WTC11 (cell line): ENCODE measurements at regions not wholly inside any gene's neighbourhood (a gene's known extent, or its start where the extent isn't known, plus 50 kb on each side); places are given as distances from the start of the nearest gene placed in this dataset.

ENCODE experiments used
- ATAC-seq: fragments of 200-7000 bp; cut with Tn5 transposase; 2 replicates; pipeline ENCODE4 v1.10.0; 2021; ENCODE audit warnings: mild to moderate bottlenecking, moderate library complexity
- CTCF ChIA-PET: fragments of 300-600 bp; sonication (Branson Sonifier 250); formaldehyde crosslinking; loops from one replicate; lab custom pipeline; 2021; ENCODE audit warnings: antibody characterized with exemption; lab: Charles Lee
- POLR2A ChIA-PET: fragments of 350-600 bp; sonication (Branson Sonifier 250); formaldehyde crosslinking; loops from one replicate; lab custom pipeline; 2021; ENCODE audit warnings: antibody characterized with exemption; lab: Charles Lee
- DNase-seq: peaks from one replicate; pipeline ENCODE4 v3.0.0; 2021; ENCODE audit warnings: low spot score
- H3K27ac Mint-ChIP-seq: 2 replicates; pipeline ENCODE4 v1.8.0; 2021; ENCODE audit warnings: mixed read lengths
- H3K27me3 Mint-ChIP-seq: 2 replicates; pipeline ENCODE4 v1.8.0; 2021; ENCODE audit warnings: low read depth, mild to moderate bottlenecking, moderate library complexity, mixed read lengths
- H3K36me3 Mint-ChIP-seq: 2 replicates; pipeline ENCODE4 v1.8.0; 2021; ENCODE audit warnings: mixed read lengths
- H3K4me1 Mint-ChIP-seq: 2 replicates; pipeline ENCODE4 v1.8.0; 2022; ENCODE audit warnings: mixed read lengths
- H3K4me3 Mint-ChIP-seq: 2 replicates; pipeline ENCODE4 v1.8.0; 2021; ENCODE audit warnings: mild to moderate bottlenecking, moderate library complexity, mixed read lengths
- H3K9me3 Mint-ChIP-seq: 2 replicates; pipeline ENCODE4 v1.8.0; 2021; ENCODE audit warnings: mixed read lengths
- CBFB ChIP-seq: sonication (generic); formaldehyde crosslinking; IDR thresholded peaks from 2 replicates; pipeline ENCODE4 v1.8.1; 2022; ENCODE audit warnings: mild to moderate bottlenecking, low read depth, missing genetic modification reagents
- CREM ChIP-seq: sonication (generic); formaldehyde crosslinking; IDR thresholded peaks from 2 replicates; pipeline ENCODE4 v1.8.1; 2022; ENCODE audit warnings: mild to moderate bottlenecking, missing genetic modification reagents, moderate library complexity
- EMX1 ChIP-seq: fragments of 250-450 bp; sonication (Bioruptor Pico); IDR thresholded peaks from 2 replicates; pipeline ENCODE4 v1.8.0; 2021; ENCODE audit warnings: mild to moderate bottlenecking
- ESRRA ChIP-seq: sonication (generic); formaldehyde crosslinking; IDR thresholded peaks from 2 replicates; pipeline ENCODE4 v1.8.1; 2022; ENCODE audit warnings: mild to moderate bottlenecking, missing genetic modification reagents, borderline replicate concordance
- KAT7 ChIP-seq: sonication (generic); formaldehyde crosslinking; IDR thresholded peaks from 2 replicates; pipeline ENCODE4 v1.8.1; 2023; ENCODE audit warnings: missing genetic modification reagents, mild to moderate bottlenecking, borderline replicate concordance
- NFYB ChIP-seq: sonication (generic); formaldehyde crosslinking; conservative IDR thresholded peaks from 2 replicates; pipeline ENCODE4 v1.8.0; 2022; ENCODE audit warnings: low read depth, missing genetic modification reagents
- ZNF121 ChIP-seq: sonication (generic); formaldehyde crosslinking; IDR thresholded peaks from 2 replicates; pipeline ENCODE4 v1.8.0; 2023; ENCODE audit warnings: missing genetic modification reagents
- ZNF138 ChIP-seq: sonication (generic); formaldehyde crosslinking; conservative IDR thresholded peaks from 2 replicates; pipeline ENCODE4 v1.8.1; 2022; ENCODE audit warnings: mild to moderate bottlenecking, moderate library complexity, missing genetic modification reagents
- ZNF671 ChIP-seq: fragments of 250-450 bp; sonication (Bioruptor Pico); IDR thresholded peaks from 2 replicates; pipeline ENCODE4 v1.8.0; 2021; ENCODE audit warnings: mild to moderate bottlenecking
- TF ChIP-seq, protein P1 (sequence below): sonication (generic); formaldehyde crosslinking; IDR thresholded peaks from 2 replicates; pipeline ENCODE4 v1.8.0; 2022; ENCODE audit warnings: mild to moderate bottlenecking, missing genetic modification reagents
- TF ChIP-seq, protein P2 (sequence below): fragments of 250-450 bp; sonication (Bioruptor Pico); conservative IDR thresholded peaks from 2 replicates; pipeline ENCODE4 v1.9.0; 2021; ENCODE audit warnings: mild to moderate bottlenecking
- TF ChIP-seq, protein P3 (sequence below): sonication (generic); formaldehyde crosslinking; IDR thresholded peaks from 2 replicates; pipeline ENCODE4 v1.8.0; 2022; ENCODE audit warnings: mild to moderate bottlenecking, missing genetic modification reagents
- TF ChIP-seq, protein P4 (sequence below): sonication (generic); formaldehyde crosslinking; conservative IDR thresholded peaks from 2 replicates; pipeline ENCODE4 v1.8.1; 2022; ENCODE audit warnings: mild to moderate bottlenecking, missing genetic modification reagents
- TF ChIP-seq, protein P5 (sequence below): sonication (generic); formaldehyde crosslinking; IDR thresholded peaks from 2 replicates; pipeline ENCODE4 v1.8.0; 2023; ENCODE audit warnings: missing genetic modification reagents, mild to moderate bottlenecking, borderline replicate concordance

DNA sequence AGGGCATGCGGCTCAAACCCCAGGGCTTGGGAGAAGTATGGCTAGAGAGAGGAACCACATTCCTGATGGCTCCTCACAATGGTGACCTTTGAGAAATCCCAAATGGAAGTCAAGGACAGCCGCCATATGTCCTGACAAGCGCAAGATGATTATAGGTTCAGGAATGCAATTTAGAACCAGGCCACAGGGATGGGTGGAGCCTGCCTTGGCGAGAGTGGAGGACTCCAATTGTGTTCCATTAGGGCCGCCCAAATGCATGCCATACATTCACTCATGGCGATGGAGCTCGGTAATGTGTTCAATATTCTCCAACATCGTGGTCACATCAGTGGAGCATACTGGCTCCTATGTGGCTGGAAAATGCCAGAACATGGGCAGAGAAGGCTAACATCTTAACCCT is 662.9 kb upstream of the ID2 start (continued):
- TF ChIP-seq, protein P1, sequence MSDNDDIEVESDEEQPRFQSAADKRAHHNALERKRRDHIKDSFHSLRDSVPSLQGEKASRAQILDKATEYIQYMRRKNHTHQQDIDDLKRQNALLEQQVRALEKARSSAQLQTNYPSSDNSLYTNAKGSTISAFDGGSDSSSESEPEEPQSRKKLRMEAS (CRISPR knock-in tag): no peak
- TF ChIP-seq, protein P2, sequence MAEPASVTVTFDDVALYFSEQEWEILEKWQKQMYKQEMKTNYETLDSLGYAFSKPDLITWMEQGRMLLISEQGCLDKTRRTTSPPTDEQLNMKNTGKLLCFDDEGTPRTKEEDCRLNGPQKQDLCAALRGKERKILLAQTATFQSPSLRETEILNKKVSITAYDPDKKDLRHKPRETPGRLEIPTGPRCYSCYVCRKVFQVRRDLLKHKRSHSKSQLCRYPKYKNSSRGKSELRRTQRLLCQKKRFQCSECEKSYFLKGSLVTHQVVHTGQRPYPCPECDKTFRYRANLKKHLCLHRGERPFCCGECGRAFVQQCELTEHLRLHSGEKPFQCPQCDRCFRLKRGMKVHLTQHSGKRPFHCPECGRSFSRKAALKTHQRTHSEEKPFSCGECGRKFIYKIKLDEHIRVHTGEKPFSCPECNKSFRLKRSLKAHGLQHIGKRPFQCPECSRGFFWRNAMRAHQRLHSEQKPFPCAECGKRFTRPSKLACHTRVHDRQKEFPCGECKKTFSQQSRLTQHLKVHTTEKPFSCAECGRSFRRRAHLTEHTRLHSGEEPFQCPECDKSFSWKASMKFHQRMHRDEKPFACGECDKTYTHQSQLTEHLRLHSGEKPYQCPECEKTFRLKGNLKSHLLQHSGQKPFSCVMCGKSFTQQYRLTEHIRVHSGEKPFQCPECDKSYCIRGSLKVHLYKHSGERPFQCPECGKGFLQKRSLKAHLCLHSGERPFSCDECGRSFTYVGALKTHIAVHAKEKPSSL (CRISPR knock-in tag): no peak
- TF ChIP-seq KAT7 (CRISPR knock-in tag) (no peak), CREM (no peak)
- TF ChIP-seq, protein P3, sequence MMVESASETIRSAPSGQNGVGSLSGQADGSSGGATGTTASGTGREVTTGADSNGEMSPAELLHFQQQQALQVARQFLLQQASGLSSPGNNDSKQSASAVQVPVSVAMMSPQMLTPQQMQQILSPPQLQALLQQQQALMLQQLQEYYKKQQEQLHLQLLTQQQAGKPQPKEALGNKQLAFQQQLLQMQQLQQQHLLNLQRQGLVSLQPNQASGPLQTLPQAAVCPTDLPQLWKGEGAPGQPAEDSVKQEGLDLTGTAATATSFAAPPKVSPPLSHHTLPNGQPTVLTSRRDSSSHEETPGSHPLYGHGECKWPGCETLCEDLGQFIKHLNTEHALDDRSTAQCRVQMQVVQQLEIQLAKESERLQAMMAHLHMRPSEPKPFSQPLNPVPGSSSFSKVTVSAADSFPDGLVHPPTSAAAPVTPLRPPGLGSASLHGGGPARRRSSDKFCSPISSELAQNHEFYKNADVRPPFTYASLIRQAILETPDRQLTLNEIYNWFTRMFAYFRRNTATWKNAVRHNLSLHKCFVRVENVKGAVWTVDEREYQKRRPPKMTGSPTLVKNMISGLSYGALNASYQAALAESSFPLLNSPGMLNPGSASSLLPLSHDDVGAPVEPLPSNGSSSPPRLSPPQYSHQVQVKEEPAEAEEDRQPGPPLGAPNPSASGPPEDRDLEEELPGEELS (CRISPR knock-in tag): no peak

DNA sequence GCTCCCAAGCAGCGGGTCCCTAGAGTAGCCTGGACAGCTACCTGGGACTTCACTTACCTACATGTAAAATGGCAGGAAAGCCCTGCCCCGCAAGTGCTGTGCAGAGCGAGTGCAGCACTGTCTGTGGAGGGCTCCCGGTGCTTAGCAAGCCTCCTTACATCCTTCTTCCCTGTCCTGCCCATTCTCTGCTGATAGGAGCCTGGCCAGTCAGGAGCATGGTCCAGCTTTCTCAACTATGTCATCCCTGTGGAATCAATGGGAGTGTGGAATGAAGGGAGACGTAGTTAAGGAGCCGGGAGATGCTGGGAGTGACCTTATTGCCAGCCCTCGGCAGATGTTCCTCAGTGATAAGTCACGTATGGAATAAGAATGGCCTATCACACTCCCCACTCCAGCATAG is 661.9 kb upstream of the ID2 start:
- POLR2A ChIA-PET: no interaction called here
- Mint-ChIP-seq H3K27ac (no peak overlapping the region), H3K9me3 (peaks cover 45% of the 10 kb centered on the region), H3K36me3 (peaks cover 8% of the 10 kb centered on the region), H3K27me3 (peaks cover 2% of the 10 kb centered on the region)
- no peak for DNase-seq
- no peak for TF ChIP-seq ZNF121 (CRISPR knock-in tag)
- TF ChIP-seq CBFB (CRISPR knock-in tag): no peak
- no peak for TF ChIP-seq NFYB (CRISPR knock-in tag)
- TF ChIP-seq, all 79 proteins: peak for 0
- Mint-ChIP-seq H3K4me3 (no peak overlapping the region), H3K4me1 (peaks cover 3% of the 10 kb centered on the region)
- no peak for ATAC-seq
- CTCF ChIA-PET: no interaction called here

DNA sequence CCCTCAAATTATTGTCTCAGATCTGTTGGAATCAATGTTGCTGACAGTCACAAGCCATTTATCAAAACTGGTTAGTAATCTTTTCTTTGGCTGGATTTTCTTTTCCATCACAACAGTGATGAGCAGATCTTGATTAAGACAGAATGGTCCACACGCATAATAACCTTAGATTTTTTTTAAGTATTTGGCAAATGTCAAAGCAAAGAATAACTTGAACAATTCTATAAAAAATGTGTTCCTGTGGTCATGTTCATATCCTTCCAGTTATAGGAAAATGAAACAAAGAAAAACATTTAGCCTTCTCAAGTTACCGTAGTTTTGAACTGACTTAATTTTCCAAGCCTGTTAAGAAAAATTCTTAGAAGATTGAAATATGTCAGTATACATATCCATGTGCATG is 659.9 kb upstream of the ID2 start:
- H3K4me1 Mint-ChIP-seq: peaks cover 3% of the 10 kb centered on the region
- CTCF ChIA-PET: no interaction called here
- POLR2A ChIA-PET: no interaction called here
- no peak for ATAC-seq
- H3K4me3 Mint-ChIP-seq: no peak overlapping the region
- H3K36me3 Mint-ChIP-seq: peaks cover 8% of the 10 kb centered on the region
- DNase-seq: no peak
- TF ChIP-seq, protein P2 (CRISPR knock-in tag): no peak
- TF ChIP-seq, protein P4, sequence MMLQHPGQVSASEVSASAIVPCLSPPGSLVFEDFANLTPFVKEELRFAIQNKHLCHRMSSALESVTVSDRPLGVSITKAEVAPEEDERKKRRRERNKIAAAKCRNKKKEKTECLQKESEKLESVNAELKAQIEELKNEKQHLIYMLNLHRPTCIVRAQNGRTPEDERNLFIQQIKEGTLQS (CRISPR knock-in tag): no peak
- TF ChIP-seq EMX1 (no peak), ESRRA (CRISPR knock-in tag) (no peak), ZNF671 (CRISPR knock-in tag) (no peak), ZNF138 (CRISPR knock-in tag) (no peak)
- TF ChIP-seq, protein P5, sequence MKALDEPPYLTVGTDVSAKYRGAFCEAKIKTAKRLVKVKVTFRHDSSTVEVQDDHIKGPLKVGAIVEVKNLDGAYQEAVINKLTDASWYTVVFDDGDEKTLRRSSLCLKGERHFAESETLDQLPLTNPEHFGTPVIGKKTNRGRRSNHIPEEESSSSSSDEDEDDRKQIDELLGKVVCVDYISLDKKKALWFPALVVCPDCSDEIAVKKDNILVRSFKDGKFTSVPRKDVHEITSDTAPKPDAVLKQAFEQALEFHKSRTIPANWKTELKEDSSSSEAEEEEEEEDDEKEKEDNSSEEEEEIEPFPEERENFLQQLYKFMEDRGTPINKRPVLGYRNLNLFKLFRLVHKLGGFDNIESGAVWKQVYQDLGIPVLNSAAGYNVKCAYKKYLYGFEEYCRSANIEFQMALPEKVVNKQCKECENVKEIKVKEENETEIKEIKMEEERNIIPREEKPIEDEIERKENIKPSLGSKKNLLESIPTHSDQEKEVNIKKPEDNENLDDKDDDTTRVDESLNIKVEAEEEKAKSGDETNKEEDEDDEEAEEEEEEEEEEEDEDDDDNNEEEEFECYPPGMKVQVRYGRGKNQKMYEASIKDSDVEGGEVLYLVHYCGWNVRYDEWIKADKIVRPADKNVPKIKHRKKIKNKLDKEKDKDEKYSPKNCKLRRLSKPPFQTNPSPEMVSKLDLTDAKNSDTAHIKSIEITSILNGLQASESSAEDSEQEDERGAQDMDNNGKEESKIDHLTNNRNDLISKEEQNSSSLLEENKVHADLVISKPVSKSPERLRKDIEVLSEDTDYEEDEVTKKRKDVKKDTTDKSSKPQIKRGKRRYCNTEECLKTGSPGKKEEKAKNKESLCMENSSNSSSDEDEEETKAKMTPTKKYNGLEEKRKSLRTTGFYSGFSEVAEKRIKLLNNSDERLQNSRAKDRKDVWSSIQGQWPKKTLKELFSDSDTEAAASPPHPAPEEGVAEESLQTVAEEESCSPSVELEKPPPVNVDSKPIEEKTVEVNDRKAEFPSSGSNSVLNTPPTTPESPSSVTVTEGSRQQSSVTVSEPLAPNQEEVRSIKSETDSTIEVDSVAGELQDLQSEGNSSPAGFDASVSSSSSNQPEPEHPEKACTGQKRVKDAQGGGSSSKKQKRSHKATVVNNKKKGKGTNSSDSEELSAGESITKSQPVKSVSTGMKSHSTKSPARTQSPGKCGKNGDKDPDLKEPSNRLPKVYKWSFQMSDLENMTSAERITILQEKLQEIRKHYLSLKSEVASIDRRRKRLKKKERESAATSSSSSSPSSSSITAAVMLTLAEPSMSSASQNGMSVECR: no peak
- TF ChIP-seq, all 79 proteins: peak for 0
- H3K27ac Mint-ChIP-seq: no peak overlapping the region
- H3K9me3 Mint-ChIP-seq: peaks cover 50% of the 10 kb centered on the region
- peaks cover 2% of the 10 kb centered on the region for H3K27me3 Mint-ChIP-seq
